SIG-M5 (cell line): ENCODE measurements at regions not wholly inside any gene's neighbourhood (a gene's known extent, or its start where the extent isn't known, plus 50 kb on each side); places are given as distances from the start of the nearest gene placed in this dataset.

ENCODE experiments used
- DNase-seq: peaks from one replicate; lab custom pipeline; 2025; lab: John Stamatoyannopoulos, UW

DNA sequence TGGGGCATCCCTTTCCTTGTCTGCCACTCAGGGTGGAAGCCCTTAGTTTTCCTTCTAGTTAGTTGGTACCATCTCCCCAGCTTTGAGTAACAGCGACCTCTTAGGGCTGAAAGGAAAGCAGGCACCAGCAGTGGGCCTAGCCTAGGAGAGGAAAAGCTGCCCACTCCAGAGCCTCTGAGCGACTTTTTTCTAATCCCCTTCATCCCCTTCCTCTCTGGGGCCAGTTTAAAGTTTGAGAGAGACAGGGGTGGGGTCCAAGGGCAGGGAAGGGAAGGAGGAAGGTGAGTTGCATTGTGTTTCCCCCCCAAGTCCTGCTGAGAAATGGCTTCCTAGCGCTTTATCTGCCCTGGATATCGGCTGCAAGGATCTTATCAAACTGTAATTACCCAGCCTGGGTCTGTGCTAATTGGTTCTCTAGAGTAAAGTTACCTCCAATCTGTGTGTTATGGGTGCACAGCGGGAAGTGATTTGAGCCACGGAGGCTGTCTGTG is 573.9 kb upstream of the CADM1 start:
- no peak for DNase-seq

DNA sequence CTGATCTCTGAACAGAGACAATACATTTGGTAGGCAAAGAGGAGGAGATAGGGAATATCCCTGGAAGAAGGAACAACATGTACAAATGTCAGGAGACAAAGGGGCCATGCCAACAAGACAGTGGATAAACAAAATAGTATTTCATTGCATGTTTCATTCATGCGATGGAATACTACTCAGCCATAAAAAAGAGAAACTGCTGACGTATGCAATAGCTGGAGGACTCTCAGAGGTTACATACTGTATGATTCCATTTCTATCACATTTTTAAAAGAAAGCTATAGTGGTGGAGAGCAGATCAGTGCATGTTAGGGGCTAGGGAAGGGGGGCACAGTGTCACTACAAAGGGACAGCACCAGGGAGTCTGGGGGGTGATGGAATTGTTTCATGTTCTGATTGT is 572.9 kb upstream of the CADM1 start:
- DNase-seq, result no peak

DNA sequence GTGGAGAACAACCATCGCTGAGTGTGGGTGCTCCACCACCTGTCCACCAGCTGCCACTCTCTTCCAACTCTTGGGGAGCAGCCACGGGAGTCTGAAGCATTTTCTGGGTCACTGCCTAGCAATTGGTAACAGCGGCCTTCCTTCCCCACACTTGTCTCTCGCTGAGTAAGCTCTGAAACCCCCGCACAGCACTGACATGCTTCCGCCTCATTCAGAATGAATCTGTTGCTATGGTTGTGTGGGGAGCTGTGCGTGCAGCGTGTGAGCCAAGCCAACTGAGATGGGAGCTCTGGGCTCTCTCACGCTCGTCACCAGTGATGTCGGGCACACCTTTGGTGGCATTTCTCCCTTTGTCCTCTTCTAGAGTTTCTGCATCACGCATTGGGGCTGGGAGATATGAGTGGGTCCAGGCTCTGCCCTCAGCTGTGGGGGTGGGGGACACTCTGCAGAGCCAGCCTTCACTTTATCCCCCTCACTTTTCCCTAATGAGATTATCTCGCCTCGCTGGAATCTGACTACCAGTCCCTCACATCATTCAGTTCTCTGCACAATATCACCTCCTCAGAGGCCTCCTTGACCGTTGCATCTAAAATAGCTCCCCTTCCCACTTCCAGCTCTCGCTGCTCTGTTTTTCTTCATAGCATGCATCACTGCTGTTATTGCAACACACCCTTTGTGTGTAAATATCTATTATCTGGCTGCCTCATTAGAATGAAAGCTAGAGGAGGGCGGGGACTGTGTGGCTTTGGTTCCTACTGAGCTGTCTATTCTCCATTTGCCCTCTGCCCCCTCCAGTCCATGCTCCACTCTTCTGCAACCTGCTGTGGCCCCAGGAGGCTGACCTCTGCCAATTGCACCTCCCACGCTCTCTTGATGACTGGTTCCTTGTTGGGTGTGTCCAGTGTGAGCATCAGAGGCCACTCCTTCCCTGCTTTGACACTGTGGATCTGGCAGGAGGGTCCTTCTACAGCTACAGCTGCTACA is 569.9 kb upstream of the CADM1 start:
- DNase-seq, result no peak

DNA sequence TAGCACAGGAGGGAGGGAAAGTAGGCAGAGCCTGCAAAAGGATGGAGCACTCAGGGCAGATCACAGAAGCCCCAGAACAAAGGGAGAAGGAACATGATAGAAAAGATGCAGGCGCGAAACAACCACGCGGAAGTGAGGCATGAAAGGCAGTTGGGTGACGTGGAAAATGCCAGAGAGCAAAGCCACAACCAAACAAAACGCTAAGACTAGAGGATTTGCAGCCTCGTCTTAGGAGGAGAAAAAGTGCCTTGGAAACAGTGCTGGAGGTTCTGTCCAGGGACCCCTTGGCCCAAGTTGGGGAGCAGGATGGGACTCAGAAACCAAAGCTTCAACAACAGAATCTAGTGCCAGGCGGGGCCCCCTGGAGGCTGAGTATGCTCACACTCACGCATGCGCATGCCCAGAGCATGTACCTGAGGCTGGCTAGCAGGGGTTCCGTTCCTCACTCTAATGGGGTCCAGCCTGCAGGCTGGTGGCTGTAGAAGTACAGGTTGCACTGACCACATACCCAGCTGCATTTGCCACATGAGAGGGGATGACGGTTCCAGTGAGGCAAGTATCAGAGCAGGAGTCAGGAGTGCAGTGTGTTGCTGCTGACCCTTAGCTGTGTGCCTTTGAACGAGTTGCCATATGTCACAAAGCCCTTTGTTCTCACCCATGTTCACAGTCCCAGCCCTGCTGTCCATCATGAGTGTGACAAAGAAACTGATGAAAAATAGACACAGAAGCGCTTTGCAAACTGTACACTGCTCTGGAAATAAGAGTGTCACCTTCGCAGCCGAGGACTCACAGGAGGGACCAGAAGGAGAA is 568.6 kb upstream of the CADM1 start:
- no peak for DNase-seq

DNA sequence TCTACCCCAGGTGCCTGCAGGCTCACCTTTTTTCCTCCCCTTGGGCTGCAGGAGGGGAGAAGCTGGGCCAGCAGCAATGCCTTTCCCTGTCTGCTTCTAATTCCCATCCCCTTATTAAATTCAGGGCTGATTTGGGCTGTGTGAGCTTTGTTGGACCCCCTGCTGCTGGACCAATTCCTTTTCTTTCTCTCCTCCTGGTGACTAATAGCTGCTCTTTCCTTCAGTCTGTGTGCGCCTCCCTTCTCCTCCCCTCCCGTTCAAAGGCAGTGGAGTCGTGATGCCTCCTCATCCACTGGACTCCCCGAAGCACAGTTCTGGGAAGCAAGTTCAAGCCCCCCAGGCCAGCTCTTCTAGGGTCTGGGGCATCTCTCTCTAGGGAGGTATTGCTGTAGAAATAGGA is 567.9 kb upstream of the CADM1 start:
- DNase-seq, result no peak

DNA sequence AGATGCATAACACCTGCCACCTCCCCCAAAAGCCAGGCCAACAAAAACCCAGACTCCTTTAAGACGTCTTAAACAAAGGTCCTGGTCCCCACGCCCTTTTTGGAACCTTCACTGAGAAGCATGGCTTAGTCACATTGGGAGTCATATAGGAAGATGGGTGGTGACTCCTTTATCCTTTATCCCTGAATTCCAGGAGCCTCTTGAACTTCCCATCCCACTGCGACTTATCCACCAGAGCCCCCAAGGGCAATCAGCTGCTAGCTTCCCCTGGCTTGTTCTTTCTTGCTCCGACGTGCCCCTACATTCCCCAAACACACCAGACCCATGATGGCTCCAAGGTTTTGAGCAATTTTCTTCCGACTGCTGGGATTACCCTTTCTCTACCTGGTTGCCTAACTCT is 567.0 kb upstream of the CADM1 start:
- DNase-seq, result no peak

DNA sequence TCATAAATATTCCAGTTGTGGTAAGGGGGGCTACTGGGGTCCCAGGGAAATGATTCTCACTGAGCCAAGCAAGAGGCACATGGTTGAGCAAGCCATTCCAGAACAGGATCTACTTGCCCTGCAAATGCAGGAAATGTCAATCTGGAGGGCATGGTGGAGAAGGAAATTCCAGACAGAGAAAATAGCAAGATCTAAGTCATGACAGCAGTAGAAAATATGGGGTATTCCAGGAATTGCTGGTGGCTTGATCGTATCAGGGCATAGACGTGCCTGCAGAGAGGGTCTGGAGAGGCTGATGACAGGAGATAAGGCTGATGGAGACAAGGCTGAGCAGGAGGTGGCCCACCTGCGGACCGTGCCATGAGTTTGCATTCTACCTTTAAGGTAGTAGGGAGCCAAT is 566.3 kb upstream of the CADM1 start:
- DNase-seq, result no peak

DNA sequence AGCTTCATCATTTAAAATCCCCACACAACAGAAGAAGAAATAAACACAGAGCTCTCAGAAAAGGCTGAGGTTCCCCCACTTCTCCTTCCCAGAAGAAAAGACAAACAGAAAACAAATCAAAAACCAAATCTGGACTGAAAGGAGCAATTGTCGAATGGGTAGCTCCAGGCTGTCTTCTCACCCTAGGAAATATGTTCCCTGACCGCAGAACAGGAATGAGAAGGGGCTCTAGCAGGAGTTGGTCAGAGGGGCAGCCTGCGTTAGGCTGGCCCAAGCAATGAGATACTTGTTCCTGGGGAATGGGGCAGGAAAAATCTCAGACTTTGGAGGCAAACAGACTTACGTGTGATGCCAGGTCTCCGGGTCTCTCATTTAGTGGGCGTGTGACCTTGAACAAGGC is 562.6 kb upstream of the CADM1 start:
- DNase-seq, result no peak

DNA sequence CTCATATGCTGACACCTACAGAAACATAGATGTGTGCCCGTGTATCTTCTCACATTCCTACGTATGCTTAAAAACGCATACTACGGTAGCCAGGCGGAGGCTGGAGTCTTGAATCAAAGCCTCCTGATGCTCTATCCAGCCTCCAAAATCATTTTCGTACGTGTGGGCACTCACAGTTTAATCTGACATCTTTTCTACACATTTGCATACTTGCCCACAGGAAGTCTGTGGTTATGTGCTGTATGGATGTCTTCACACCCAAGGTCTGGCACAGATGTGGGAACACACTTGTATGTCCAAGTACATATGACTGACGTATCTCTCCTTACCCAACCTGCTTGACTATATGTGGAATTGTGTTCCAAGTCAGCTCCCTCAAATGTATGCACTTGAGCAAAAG is 561.8 kb upstream of the CADM1 start:
- no peak for DNase-seq

DNA sequence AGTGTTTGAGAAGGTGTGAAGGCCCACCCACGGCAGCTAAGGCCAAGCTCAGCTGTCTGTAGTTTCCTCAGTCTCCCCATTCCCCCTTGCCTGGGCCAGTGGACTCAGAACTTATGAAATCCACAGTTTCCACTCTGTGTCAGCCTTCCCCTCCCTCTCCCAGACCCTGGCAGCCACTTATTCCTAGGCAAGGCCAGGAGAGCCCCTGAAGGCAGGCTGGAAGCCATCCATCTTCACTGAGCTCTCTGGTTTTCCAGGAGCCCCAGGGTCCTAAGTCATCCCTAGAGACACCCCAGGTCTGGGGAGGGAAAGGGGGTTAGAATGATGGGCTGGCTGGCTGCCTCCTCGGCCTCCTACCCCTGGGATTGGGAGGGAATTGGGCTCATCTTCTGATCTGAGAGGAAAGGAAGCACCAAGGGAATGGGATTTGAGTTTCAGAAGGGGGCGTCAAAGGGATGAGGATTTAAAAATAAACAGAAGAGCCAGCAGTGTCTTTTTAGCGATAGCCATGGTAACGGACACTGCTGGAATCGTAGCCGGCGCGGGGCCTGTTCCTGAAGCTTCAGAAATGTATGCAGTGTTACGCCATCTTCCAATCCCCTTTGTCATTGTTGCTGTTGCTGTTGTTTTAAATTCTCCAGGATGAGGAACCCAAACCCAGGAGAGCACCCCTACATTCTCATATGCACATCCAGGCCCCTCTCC is 561.1 kb upstream of the CADM1 start:
- DNase-seq, result no peak

DNA sequence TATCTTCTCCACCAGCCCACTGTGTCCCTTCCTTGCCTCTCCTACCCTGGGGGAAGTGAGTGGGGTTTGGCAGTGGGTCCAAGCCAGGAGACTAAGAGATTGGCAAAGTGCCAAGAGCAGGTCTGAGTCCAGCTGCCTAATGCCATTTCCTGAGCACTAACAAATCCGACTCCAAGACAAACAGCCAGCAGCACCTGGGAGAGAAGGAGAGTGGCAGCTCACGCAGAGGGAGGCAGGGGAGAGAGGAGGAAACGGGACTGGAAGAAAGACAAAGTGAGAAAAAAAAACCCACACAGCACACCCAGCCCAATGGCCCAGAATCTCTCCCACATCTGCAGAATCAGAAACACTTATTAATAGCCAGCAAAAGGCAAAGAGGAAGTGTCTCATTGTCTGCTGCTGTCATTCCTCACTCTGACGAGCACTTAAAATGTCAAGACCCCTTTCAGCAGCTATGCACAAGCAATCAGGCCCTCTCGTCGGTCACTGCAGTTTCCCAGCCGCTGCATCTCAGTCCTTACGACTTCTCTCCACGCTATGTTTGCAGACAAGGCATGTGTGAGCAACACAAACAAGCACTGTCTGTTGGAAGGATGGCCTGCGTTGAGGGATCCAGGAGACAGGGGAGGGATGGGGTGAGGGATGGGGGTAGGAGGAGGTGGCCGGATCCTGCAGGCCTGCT is 558.4 kb upstream of the CADM1 start:
- no peak for DNase-seq

DNA sequence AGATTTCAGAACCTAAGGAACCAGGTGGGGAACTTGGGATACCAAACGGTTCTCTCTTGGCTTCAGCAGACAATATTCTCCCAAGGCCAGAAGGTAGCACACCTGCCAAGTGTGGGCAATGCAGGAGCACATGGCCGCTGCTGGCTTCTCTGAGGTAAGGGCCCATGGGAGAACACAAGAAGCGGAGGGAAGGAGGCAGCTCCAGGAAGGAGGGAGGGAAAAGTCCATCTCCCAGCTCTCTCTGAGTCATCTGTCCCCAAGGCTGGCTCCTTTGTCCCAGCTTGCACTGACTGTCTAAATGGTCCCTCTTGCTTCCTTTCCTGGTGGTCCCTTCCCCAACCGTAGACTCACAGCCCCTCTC is 557.9 kb upstream of the CADM1 start:
- no peak for DNase-seq

DNA sequence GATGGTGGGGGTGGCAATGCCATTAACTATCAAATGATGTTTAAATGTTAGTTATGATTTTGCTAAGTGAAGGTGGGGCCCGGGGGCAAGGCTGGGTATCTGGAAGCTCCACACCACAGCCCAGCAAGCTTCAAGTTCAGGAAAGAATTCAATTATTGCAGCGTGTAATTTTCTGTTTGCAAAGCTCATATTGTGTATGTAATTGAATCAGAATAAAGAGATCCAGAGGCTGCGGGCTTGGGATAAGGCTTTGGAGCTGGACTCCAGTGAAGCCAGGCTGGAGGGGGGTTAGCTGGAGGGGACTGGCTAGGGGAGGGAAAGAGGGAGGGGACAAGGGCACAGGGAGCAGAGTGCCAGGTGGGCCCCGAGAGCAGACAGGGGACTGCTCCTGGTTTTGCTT is 557.1 kb upstream of the CADM1 start:
- no peak for DNase-seq

DNA sequence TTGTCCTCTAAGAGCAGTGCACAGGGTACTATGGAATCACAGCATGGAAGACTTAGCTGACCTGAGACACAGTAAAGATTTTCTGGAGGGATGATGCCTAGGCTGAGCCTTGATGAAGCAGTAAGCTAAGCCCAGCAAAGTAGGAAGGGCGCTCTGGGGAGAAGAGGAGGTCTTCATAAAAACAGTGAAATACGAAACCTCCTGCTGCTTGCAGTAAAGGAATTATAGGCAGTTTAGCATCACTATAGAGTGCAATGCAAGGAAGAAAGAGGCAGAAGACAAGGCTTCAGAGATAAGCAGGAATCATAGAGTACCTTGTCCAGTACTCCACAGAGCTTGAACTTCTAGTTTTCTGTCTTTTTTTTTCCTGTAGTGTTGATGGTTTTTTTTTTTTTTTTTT is 555.7 kb upstream of the CADM1 start:
- DNase-seq, result no peak

DNA sequence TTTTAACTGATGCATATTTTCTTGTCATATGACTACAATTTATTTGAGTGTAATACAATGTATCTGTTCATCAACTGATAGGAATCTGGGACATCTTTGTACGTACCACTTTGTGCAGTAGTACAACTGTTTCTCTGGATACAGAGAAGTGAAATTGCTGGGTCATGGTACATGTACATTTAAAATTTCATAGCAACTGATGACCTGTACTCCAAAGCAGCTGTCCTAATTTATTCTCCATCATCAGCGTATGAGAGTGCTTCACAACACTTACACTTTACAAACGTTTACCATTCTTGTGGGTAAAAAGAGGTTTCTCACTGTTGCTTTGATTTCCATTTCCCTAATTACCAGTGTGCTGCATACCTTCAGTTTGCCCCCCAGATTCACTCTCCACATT is 552.8 kb upstream of the CADM1 start:
- no peak for DNase-seq

DNA sequence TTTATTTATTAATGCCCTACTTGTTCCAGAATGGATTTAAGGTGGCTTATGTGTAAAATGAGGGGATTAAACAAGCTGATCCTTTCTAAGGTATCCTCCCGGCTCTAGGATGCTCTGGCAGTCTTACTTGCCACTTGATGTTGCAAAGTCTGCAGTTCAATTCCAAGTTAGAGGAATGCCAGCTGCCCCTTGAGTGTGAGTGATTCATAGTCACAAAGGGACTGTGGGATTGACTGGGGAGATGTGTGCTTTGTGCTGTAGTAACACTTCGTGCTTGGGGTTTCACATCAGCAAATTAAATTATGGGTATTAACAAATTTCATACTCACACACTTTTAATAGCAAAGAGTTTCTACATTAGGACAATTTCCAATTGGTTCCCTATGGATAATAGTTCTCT is 550.8 kb upstream of the CADM1 start:
- no peak for DNase-seq

DNA sequence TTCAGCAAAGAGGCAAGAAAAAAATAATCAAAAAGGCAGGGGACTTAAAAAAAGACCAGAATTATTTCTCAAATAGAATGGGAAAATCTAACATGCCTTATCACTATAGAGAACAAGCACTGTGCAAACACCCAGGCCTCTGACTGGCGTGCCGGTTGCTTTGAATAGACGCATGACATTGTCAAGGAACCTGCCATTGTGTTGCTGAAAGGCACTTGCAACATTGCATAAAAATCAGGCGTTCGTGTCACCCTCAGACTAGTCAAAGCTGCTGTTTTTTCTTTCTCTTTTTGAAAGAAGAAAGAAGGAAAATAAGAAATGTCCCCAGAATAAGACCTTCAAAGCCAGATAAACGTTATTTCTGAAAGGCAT is 549.3 kb upstream of the CADM1 start:
- DNase-seq, result no peak

DNA sequence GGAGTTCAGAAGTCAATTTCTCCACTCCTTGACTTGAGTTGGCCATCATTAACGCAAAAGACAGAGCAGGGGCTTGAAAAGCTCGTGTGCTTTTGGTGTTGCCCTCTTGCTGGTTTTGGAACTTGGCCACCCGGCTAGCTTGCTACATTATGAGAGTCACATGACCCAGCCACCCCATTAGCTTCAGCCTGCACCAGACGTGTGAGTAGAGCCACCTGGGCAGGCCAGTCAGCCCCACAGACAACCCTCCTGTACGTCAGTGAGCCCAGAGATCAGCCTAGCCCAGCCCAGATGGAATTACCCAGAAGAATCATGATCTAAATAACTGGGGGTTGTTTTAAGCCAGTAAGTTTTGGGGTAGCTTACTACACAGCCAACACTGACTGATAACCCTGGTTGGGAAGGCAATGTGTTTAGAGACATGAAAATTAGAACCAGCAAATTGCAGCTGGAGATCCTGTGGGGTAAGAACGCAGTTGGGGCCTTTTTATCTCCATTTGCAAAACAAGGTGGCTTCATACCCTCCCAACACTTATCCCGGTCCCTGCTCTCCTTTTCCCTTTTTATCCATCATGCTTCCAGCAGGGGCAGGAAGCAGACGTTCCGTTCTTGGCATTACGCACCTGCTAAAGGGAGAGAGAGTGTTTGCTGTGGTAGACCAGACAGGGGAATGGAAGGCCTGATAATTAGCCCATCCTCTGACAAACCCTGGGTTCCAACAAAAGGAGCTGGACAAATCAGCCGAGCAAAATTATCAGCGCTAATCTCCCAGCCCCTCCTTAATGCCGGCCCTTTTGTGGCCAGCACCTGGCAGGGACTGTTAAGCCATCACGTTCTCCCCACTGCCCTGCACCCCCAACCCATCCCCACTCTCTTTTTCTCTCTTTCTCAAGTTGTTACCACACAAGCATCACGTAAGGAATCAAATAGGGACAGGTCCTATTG is 548.7 kb upstream of the CADM1 start:
- DNase-seq, result no peak

DNA sequence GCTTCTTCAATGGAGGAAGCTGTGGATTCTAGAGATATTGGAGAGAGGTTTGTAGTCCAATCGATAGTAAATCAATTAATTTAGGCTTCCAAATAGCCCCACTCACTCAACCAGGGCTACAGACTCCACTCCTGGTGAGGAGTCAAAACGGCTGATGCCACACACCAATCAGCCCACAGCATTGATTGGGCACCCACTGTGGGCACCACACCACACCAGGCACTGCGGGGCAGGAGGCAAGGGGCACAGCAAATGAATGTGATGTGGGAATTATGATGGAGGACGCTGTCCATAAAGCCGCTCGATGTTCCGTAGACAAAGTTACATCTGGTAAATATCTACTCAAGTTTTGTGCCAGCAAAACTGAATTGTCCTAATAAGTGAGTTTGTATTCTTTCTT is 547.3 kb upstream of the CADM1 start:
- DNase-seq, result no peak

DNA sequence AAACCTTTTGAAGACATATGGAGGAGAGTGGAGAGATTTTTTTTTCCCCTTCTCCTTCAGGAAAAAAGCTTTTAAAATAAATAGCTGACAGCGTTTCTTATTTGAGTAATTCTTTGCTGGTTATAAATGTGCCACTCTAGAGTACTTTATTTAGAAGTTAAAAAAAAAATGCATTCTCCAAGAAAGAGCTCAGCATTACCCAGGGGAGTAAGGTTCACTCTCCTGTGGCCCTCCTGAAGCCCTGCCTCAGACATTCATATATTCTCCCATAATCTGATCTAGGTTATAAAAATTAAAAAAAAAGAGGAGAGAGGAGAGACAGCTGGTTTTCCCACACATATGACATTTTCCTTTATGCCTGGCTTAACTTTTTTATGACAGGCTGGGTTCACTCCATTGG is 545.2 kb upstream of the CADM1 start:
- DNase-seq, result no peak

DNA sequence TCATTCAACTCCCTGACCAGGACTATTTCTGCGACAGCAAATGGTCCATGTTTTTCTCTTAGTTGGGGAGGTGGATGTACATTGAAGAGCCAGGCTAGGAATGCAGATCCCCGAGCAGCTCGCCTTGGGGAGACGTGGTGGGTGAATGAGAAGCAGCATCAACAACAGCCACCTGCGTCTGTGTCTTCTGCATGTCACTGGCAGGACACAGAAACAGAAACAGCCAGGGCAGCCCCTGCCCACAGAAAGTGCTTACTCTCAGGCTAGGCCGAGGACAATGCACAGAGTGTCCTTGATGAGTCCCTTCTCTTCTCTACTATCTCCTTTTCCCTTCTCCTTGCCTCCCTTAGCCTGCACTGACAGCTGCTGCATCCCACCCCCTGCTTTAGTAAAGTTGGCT is 541.9 kb upstream of the CADM1 start:
- no peak for DNase-seq
